ENCODE measurements at regions not wholly inside any gene's neighbourhood (a gene's known extent, or its start where the extent isn't known, plus 50 kb on each side); places are given as distances from the start of the nearest gene placed in this dataset.

- no peaks in the 10 kb centered on the region for H3K4me1 ChIP-seq (ENCODE audit: low read depth, poor library complexity, severe bottlenecking)
Observed at GRCh38 chr2:37554687-37555086, 116.8 kb downstream of the CDC42EP3 start.

GRCh38 chr2:37555457-37555856 is 116.0 kb downstream of the CDC42EP3 start:
- H3K79me2 ChIP-seq (ENCODE audit: insufficient read depth, low read depth) = no peaks in the 10 kb centered on the region
- no peak for TF ChIP-seq CTCF (conservative IDR thresholded peaks at IDR 0.05; ENCODE audit: low read depth, low read length)
- H3K27me3 ChIP-seq (ENCODE audit: insufficient read depth, low read depth) = no peaks in the 10 kb centered on the region
- H3K4me3 ChIP-seq (IDR thresholded peaks at IDR 0.05; ENCODE audit: insufficient read depth, low read depth, low read length) = no peak overlapping the region
- H3K9ac ChIP-seq = no peak overlapping the region
- no peaks in the 10 kb centered on the region for H4K20me1 ChIP-seq (ENCODE audit: insufficient read depth)
- H3K27ac ChIP-seq = no peak overlapping the region
- H3K4me2 ChIP-seq = no peak overlapping the region
- no peaks in the 10 kb centered on the region for H3K4me1 ChIP-seq (ENCODE audit: low read depth, poor library complexity, severe bottlenecking)
- H3K36me3 ChIP-seq (ENCODE audit: insufficient read depth) = no peaks in the 10 kb centered on the region
- H2AFZ ChIP-seq (ENCODE audit: low read depth) = no peak overlapping the region

More at GRCh38 chr2:37554687-37555086, 116.8 kb downstream of the CDC42EP3 start:
- TF ChIP-seq CTCF (conservative IDR thresholded peaks at IDR 0.05; ENCODE audit: low read depth, low read length) = no peak
- H3K4me2 ChIP-seq = no peak overlapping the region
- H3K36me3 ChIP-seq (ENCODE audit: insufficient read depth) = no peaks in the 10 kb centered on the region
- no peak overlapping the region for H2AFZ ChIP-seq (ENCODE audit: low read depth)
- H3K4me3 ChIP-seq (IDR thresholded peaks at IDR 0.05; ENCODE audit: insufficient read depth, low read depth, low read length) = no peak overlapping the region
- H3K79me2 ChIP-seq (ENCODE audit: insufficient read depth, low read depth) = no peaks in the 10 kb centered on the region
- no peak overlapping the region for H3K27ac ChIP-seq
- H4K20me1 ChIP-seq (ENCODE audit: insufficient read depth) = no peaks in the 10 kb centered on the region
- no peaks in the 10 kb centered on the region for H3K27me3 ChIP-seq (ENCODE audit: insufficient read depth, low read depth)
- no peak overlapping the region for H3K9ac ChIP-seq

- Histone ChIP-seq H3K4me1 (ENCODE audit: low read depth, poor library complexity, severe bottlenecking) (no peaks in the 10 kb centered on the region), H3K36me3 (ENCODE audit: insufficient read depth) (no peaks in the 10 kb centered on the region), H3K9ac (no peak overlapping the region), H3K79me2 (ENCODE audit: insufficient read depth, low read depth) (no peaks in the 10 kb centered on the region), H3K27ac (no peak overlapping the region), H3K4me3 (IDR thresholded peaks at IDR 0.05; ENCODE audit: insufficient read depth, low read depth, low read length) (no peak overlapping the region), H3K4me2 (no peak overlapping the region), H2AFZ (ENCODE audit: low read depth) (no peak overlapping the region), H4K20me1 (ENCODE audit: insufficient read depth) (no peaks in the 10 kb centered on the region), H3K27me3 (ENCODE audit: insufficient read depth, low read depth) (no peaks in the 10 kb centered on the region)
- no peak for TF ChIP-seq CTCF (conservative IDR thresholded peaks at IDR 0.05; ENCODE audit: low read depth, low read length)
Observed at GRCh38 chr2:37556256-37556655, 115.2 kb downstream of the CDC42EP3 start.

GRCh38 chr2:37558623-37559022 is 112.8 kb downstream of the CDC42EP3 start:
- no peaks in the 10 kb centered on the region for H4K20me1 ChIP-seq (ENCODE audit: insufficient read depth)
- no peak overlapping the region for H3K4me2 ChIP-seq
- no peak overlapping the region for H3K4me3 ChIP-seq (IDR thresholded peaks at IDR 0.05; ENCODE audit: insufficient read depth, low read depth, low read length)
- H3K27me3 ChIP-seq (ENCODE audit: insufficient read depth, low read depth) = no peaks in the 10 kb centered on the region
- H3K4me1 ChIP-seq (ENCODE audit: low read depth, poor library complexity, severe bottlenecking) = no peaks in the 10 kb centered on the region
- H3K27ac ChIP-seq = no peak overlapping the region
- H3K9ac ChIP-seq = no peak overlapping the region
- H3K79me2 ChIP-seq (ENCODE audit: insufficient read depth, low read depth) = no peaks in the 10 kb centered on the region
- TF ChIP-seq CTCF (conservative IDR thresholded peaks at IDR 0.05; ENCODE audit: low read depth, low read length) = no peak
- no peaks in the 10 kb centered on the region for H3K36me3 ChIP-seq (ENCODE audit: insufficient read depth)
- no peak overlapping the region for H2AFZ ChIP-seq (ENCODE audit: low read depth)
